Hepatocyte (in vitro differentiated cells): ENCODE measurements at regions not wholly inside any gene's neighbourhood (a gene's known extent, or its start where the extent isn't known, plus 50 kb on each side); places are given as distances from the start of the nearest gene placed in this dataset.

Experiments used
- DNase-seq: peaks from one replicate; pipeline ENCODE4 v3.0.0-alpha.2; 2016; ENCODE audit warnings: low spot score
- H2AFZ ChIP-seq: fragments of 200-600 bp; sonication (generic); 2 replicates; pipeline ENCODE4 v1.6.0; 2016; ENCODE audit warnings: antibody characterized with exemption, mild to moderate bottlenecking
- H3K27ac ChIP-seq: fragments of 200-600 bp; sonication (generic); 2 replicates; pipeline ENCODE4 v1.5.1; 2016; ENCODE audit warnings: mild to moderate bottlenecking
- H3K27me3 ChIP-seq: fragments of 200-600 bp; sonication (generic); 2 replicates; pipeline ENCODE4 v1.6.1; 2016
- H3K36me3 ChIP-seq: fragments of 200-600 bp; sonication (generic); replicated peaks from 2 replicates; pipeline ENCODE4 v1.5.1; 2016; ENCODE audit warnings: low read depth; ENCODE audit not compliant: insufficient read depth
- H3K4me1 ChIP-seq: fragments of 200-600 bp; sonication (generic); 2 replicates; pipeline ENCODE4 v1.5.1; 2016; ENCODE audit warnings: mild to moderate bottlenecking, moderate library complexity; ENCODE audit not compliant: insufficient read depth
- H3K4me2 ChIP-seq: fragments of 200-600 bp; sonication (generic); 2 replicates; pipeline ENCODE4 v1.6.0; 2016
- H3K4me3 ChIP-seq: fragments of 200-600 bp; sonication (generic); 2 replicates; pipeline ENCODE4 v1.5.1; 2016; ENCODE audit warnings: mild to moderate bottlenecking
- H3K79me2 ChIP-seq: fragments of 200-600 bp; sonication (generic); 2 replicates; pipeline ENCODE4 v1.6.0; 2017; ENCODE audit warnings: mild to moderate bottlenecking
- H3K9me2 ChIP-seq: fragments of 200-600 bp; sonication (generic); replicated peaks from 2 replicates; pipeline ENCODE4 v1.6.0; 2017; ENCODE audit warnings: mild to moderate bottlenecking; ENCODE audit not compliant: insufficient read depth
- H3K9me3 ChIP-seq: fragments of 200-600 bp; sonication (generic); 2 replicates; pipeline ENCODE4 v1.5.1; 2016; ENCODE audit warnings: low read depth, mild to moderate bottlenecking
- H4K20me1 ChIP-seq: fragments of 200-600 bp; sonication (generic); 2 replicates; pipeline ENCODE4 v1.6.0; 2016; ENCODE audit warnings: mild to moderate bottlenecking; ENCODE audit not compliant: insufficient read depth, poor library complexity, severe bottlenecking
- CTCF ChIP-seq: fragments of 200-600 bp; sonication (generic); IDR thresholded peaks from 2 replicates; pipeline ENCODE4 v1.5.1; 2016; ENCODE audit warnings: antibody characterized with exemption, mild to moderate bottlenecking; ENCODE audit not compliant: poor library complexity
- EZH2 ChIP-seq: fragments of 200-600 bp; sonication (generic); IDR thresholded peaks from 2 replicates; pipeline ENCODE4 v1.6.1; 2016; ENCODE audit warnings: antibody characterized with exemption, mild to moderate bottlenecking, borderline replicate concordance
- EZH2phosphoT487 ChIP-seq: fragments of 200-600 bp; sonication (generic); IDR thresholded peaks from one replicate; pipeline ENCODE4 v1.6.1; 2018; ENCODE audit warnings: antibody characterized with exemption, mild to moderate bottlenecking, low read depth, moderate library complexity; ENCODE audit not compliant: unreplicated experiment, severe bottlenecking
- WGBS: methylation state at CpG from one replicate; pipeline ENCODE4 v1.1.6; 2016; ENCODE audit warnings: low lambda C conversion rate; ENCODE audit errors: missing lambda C conversion rate; 5-methylcytosine and 5-hydroxymethylcytosine counted together

GRCh38 chr3:55330756-55331155, 156.3 kb downstream of the WNT5A start:
- Histone ChIP-seq H3K4me1 (peaks cover 16% of the 10 kb centered on the region), H3K36me3 (no peaks in the 10 kb centered on the region), H3K27me3 (no peaks in the 10 kb centered on the region), H2AFZ (no peak overlapping the region), H3K27ac (peak overlapping the region; percentile 5), H3K9me3 (no peaks in the 10 kb centered on the region), H3K9me2 (no peaks in the 10 kb centered on the region), H3K4me2 (no peak overlapping the region), H3K79me2 (no peaks in the 10 kb centered on the region), H3K4me3 (no peak overlapping the region), H4K20me1 (no peaks in the 10 kb centered on the region)
- DNase-seq: peak; percentile 22
- no peak for TF ChIP-seq EZH2phosphoT487
- TF ChIP-seq EZH2: no peak
- no peak for TF ChIP-seq CTCF
- 37% methylated on average over 3 of the region's 3 CpGs for WGBS

GRCh38 chr3:55330355-55330754, 156.8 kb downstream of the WNT5A start:
- peak overlapping the region; percentile 76 for H3K27ac ChIP-seq
- peaks cover 16% of the 10 kb centered on the region for H3K4me1 ChIP-seq
- no peaks in the 10 kb centered on the region for H3K36me3 ChIP-seq
- no peaks in the 10 kb centered on the region for H3K79me2 ChIP-seq
- no peaks in the 10 kb centered on the region for H3K27me3 ChIP-seq
- H2AFZ ChIP-seq: no peak overlapping the region
- no peak for TF ChIP-seq EZH2
- no peak for TF ChIP-seq CTCF
- TF ChIP-seq EZH2phosphoT487: no peak
- peak; percentile 80 for DNase-seq
- H3K9me2 ChIP-seq: no peaks in the 10 kb centered on the region
- H4K20me1 ChIP-seq: no peaks in the 10 kb centered on the region
- H3K4me2 ChIP-seq: no peak overlapping the region
- no peaks in the 10 kb centered on the region for H3K9me3 ChIP-seq
- 19% methylated on average over 4 of the region's 4 CpGs for WGBS
- no peak overlapping the region for H3K4me3 ChIP-seq

GRCh38 chr3:55329849-55330248, 157.3 kb downstream of the WNT5A start:
- WGBS: 79% methylated on average over 1 of the region's 1 CpG

More at GRCh38 chr3:55329849-55330248, 157.3 kb downstream of the WNT5A start:
- Histone ChIP-seq H3K27me3 (no peaks in the 10 kb centered on the region), H3K9me3 (no peaks in the 10 kb centered on the region), H3K9me2 (no peaks in the 10 kb centered on the region), H2AFZ (no peak overlapping the region), H3K4me3 (no peak overlapping the region), H4K20me1 (no peaks in the 10 kb centered on the region), H3K79me2 (no peaks in the 10 kb centered on the region), H3K27ac (peak overlapping the region; percentile 76), H3K36me3 (no peaks in the 10 kb centered on the region), H3K4me2 (no peak overlapping the region), H3K4me1 (peaks cover 16% of the 10 kb centered on the region)
- DNase-seq: peak; percentile 26
- no peak for TF ChIP-seq CTCF
